DND-41 (cell line): ENCODE measurements at regions not wholly inside any gene's neighbourhood (a gene's known extent, or its start where the extent isn't known, plus 50 kb on each side); places are given as distances from the start of the nearest gene placed in this dataset.

Experiments
- ATAC-seq: fragments of 200-7000 bp; cut with Tn5 transposase; 3 replicates; pipeline ENCODE4 v1.9.1; 2021; ENCODE audit warnings: low read depth; ENCODE audit not compliant: insufficient read depth
- DNase-seq: peaks from one replicate; pipeline ENCODE4 v3.0.0-alpha.2; 2020
- H2AFZ ChIP-seq: 2 replicates; pipeline ENCODE4 v1.6.0; 2012; ENCODE audit warnings: low read depth, low read length
- H3K27ac ChIP-seq: 2 replicates; pipeline ENCODE4 v1.5.1; 2012; ENCODE audit warnings: low read length, inconsistent platforms
- H3K27me3 ChIP-seq: fragments of 200-600 bp; sonication (generic); 2 replicates; pipeline ENCODE4 v1.6.0; 2012; ENCODE audit warnings: low read length, mild to moderate bottlenecking, inconsistent platforms; ENCODE audit not compliant: insufficient read depth, poor library complexity
- H3K36me3 ChIP-seq: 2 replicates; pipeline ENCODE4 v1.5.1; 2012; ENCODE audit warnings: low read length, inconsistent platforms; ENCODE audit not compliant: insufficient read depth
- H3K4me1 ChIP-seq: 2 replicates; pipeline ENCODE4 v1.5.1; 2012; ENCODE audit warnings: mild to moderate bottlenecking, low read length; ENCODE audit not compliant: insufficient read depth
- H3K4me2 ChIP-seq: 2 replicates; pipeline ENCODE4 v1.6.0; 2012; ENCODE audit warnings: mild to moderate bottlenecking, moderate library complexity, low read length, inconsistent platforms; ENCODE audit not compliant: insufficient read depth
- H3K4me3 ChIP-seq, 2 experiments: fragments of 200-600 bp in 1 of 2; shearing (Covaris generic) in 1 of 2; 2 replicates each; pipeline ENCODE4 v1.5.1; 2012 to 2016; ENCODE audit warnings: inconsistent platforms in 2 of 2, low read length in 2 of 2, mild to moderate bottlenecking in 2 of 2, low read depth in 1 of 2, moderate library complexity in 1 of 2
- H3K79me2 ChIP-seq: 2 replicates; pipeline ENCODE4 v1.6.0; 2012; ENCODE audit warnings: low read length, inconsistent platforms; ENCODE audit not compliant: insufficient read depth
- H3K9ac ChIP-seq: 2 replicates; pipeline ENCODE4 v1.6.0; 2012; ENCODE audit warnings: low read depth, mild to moderate bottlenecking, inconsistent platforms, low read length, moderate library complexity
- H3K9me3 ChIP-seq: 2 replicates; pipeline ENCODE4 v1.5.1; 2012; ENCODE audit warnings: low read length, moderate library complexity, mild to moderate bottlenecking, inconsistent platforms; ENCODE audit not compliant: insufficient read depth, severe bottlenecking
- H4K20me1 ChIP-seq: 2 replicates; pipeline ENCODE4 v1.6.0; 2012; ENCODE audit warnings: low read length; ENCODE audit not compliant: insufficient read depth
- EZH2 ChIP-seq: IDR thresholded peaks from 3 replicates; pipeline ENCODE4 v1.6.1; 2012; ENCODE audit warnings: borderline replicate concordance, low read depth, mild to moderate bottlenecking, moderate library complexity, low read length, inconsistent platforms; ENCODE audit not compliant: severe bottlenecking
- TF ChIP-seq, protein P1 (sequence below): IDR thresholded peaks from 2 replicates; pipeline ENCODE4 v1.5.1; 2012; ENCODE audit warnings: borderline replicate concordance, low read length, moderate library complexity, mild to moderate bottlenecking; ENCODE audit not compliant: poor library complexity, severe bottlenecking; ENCODE audit errors: extremely low read depth

DNA sequence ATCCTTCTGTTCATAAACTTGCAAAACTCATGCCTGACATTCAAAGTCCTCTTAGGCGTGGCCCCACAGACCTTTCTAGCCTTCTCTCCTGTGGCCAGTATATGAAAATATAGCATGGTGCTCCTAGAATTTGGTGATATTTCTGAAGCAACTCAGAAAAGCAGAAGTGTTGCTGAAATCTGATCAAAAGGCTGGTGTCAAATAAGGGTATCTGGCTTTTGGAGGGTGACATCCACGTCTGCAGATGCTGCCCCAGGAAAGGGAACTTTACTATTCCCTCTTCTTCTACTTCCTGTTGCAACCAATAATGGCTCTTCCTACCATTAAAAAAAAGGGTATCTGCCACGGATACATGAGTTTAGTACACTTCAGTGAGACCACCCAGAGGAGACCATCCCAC, 83.9 kb upstream of the RPS6KA3 start:
- H3K4me3 ChIP-seq = no peak overlapping the region
- no peak for ATAC-seq
- TF ChIP-seq, protein P1, sequence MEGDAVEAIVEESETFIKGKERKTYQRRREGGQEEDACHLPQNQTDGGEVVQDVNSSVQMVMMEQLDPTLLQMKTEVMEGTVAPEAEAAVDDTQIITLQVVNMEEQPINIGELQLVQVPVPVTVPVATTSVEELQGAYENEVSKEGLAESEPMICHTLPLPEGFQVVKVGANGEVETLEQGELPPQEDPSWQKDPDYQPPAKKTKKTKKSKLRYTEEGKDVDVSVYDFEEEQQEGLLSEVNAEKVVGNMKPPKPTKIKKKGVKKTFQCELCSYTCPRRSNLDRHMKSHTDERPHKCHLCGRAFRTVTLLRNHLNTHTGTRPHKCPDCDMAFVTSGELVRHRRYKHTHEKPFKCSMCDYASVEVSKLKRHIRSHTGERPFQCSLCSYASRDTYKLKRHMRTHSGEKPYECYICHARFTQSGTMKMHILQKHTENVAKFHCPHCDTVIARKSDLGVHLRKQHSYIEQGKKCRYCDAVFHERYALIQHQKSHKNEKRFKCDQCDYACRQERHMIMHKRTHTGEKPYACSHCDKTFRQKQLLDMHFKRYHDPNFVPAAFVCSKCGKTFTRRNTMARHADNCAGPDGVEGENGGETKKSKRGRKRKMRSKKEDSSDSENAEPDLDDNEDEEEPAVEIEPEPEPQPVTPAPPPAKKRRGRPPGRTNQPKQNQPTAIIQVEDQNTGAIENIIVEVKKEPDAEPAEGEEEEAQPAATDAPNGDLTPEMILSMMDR = no peak
- no peak for TF ChIP-seq EZH2
- no peaks in the 10 kb centered on the region for H3K27me3 ChIP-seq
- H2AFZ ChIP-seq = no peak overlapping the region
- DNase-seq = no peak
- H3K27ac ChIP-seq = no peak overlapping the region
- no peaks in the 10 kb centered on the region for H3K79me2 ChIP-seq
- H3K4me2 ChIP-seq = no peak overlapping the region
- H3K9me3 ChIP-seq = no peaks in the 10 kb centered on the region
- no peaks in the 10 kb centered on the region for H4K20me1 ChIP-seq
- H3K4me1 ChIP-seq = no peaks in the 10 kb centered on the region
- H3K9ac ChIP-seq = no peak overlapping the region
- no peaks in the 10 kb centered on the region for H3K36me3 ChIP-seq

DNA sequence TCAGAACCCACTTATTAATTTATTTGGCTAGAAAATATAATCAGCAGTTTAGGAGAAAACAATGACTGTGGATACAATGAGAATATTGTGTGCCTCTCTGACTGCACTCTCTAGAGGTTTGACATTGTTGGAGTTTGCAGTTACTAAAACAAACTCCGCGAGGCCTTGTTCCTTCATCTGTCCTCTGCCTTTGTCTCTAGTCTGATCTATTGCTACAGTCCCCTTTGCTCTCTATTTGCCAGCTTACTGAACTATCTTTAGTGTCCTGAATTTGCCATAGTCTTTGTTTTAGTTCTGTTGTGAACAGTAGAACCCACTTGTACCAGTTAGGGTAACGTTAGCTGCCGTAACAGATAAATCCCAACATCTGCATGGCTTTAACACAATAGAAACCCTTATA, 81.4 kb upstream of the RPS6KA3 start:
- ATAC-seq = no peak

DNA sequence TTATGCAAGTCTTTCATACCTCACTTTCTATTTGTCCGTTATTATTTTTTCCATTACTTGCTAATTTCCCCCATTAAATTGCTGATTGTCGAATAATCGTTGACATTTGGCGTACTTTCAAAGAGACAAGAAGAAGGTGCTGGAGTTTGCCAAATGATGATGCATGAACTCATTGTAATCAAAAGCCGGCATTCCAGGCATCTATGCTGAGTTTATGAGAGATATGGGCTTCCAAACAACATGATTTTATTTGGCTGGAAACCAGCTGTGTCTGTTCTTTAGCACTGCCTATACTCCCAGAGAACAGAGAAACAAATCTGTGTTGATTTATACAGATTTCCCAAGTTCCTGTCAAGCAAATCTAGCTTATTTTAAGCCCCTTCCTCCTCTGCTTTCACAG, 80.8 kb upstream of the RPS6KA3 start:
- H3K27ac ChIP-seq = no peak overlapping the region
- no peak overlapping the region for H3K4me3 ChIP-seq
- H3K79me2 ChIP-seq = no peaks in the 10 kb centered on the region
- H3K4me2 ChIP-seq = no peak overlapping the region
- ATAC-seq (no peak), DNase-seq (no peak)
- no peaks in the 10 kb centered on the region for H4K20me1 ChIP-seq
- no peaks in the 10 kb centered on the region for H3K4me1 ChIP-seq
- no peak overlapping the region for H3K9ac ChIP-seq
- TF ChIP-seq, protein P1 = no peak
- no peak for TF ChIP-seq EZH2
- H3K36me3 ChIP-seq = no peaks in the 10 kb centered on the region
- no peaks in the 10 kb centered on the region for H3K9me3 ChIP-seq
- H3K27me3 ChIP-seq = no peaks in the 10 kb centered on the region
- no peak overlapping the region for H2AFZ ChIP-seq

More for the DNA sequence above, 81.4 kb upstream of the RPS6KA3 start:
- Histone ChIP-seq H3K4me3 (no peak overlapping the region), H3K9me3 (no peaks in the 10 kb centered on the region), H3K4me2 (no peak overlapping the region), H3K4me1 (no peaks in the 10 kb centered on the region), H2AFZ (no peak overlapping the region), H3K27ac (no peak overlapping the region), H3K9ac (no peak overlapping the region), H4K20me1 (no peaks in the 10 kb centered on the region), H3K36me3 (no peaks in the 10 kb centered on the region), H3K79me2 (no peaks in the 10 kb centered on the region), H3K27me3 (no peaks in the 10 kb centered on the region)
- TF ChIP-seq EZH2 = no peak
- no peak for DNase-seq

DNA sequence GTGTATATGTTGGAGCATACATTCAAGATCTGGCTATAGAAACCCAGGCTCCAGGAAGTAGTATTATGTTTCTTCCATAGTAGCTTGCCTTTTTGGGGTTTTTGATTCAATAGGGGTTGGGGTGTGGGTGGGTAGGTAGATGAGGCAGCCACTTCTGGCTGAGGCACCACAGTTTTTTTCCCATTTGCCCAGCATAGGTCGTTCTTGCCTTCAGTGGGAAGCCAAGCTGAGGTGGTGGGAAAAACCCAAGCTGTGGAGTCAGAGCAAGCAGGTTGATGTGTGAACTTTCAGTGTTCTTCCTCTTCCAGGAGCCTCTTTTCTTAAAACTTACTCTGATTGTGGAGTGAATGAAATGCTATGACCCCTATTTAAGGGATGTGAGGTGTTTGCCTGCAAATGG, 67.0 kb upstream of the RPS6KA3 start:
- TF ChIP-seq EZH2 = no peak
- Histone ChIP-seq H3K36me3 (no peaks in the 10 kb centered on the region), H4K20me1 (no peaks in the 10 kb centered on the region), H2AFZ (no peak overlapping the region), H3K4me2 (no peak overlapping the region), H3K27me3 (no peaks in the 10 kb centered on the region), H3K4me3 (no peak overlapping the region), H3K4me1 (no peaks in the 10 kb centered on the region), H3K9ac (no peak overlapping the region), H3K79me2 (no peaks in the 10 kb centered on the region), H3K9me3 (no peaks in the 10 kb centered on the region), H3K27ac (no peak overlapping the region)
- no peak for ATAC-seq
- DNase-seq = no peak
